HepG2 (cell line): ENCODE measurements at regions not wholly inside any gene's neighbourhood (a gene's known extent, or its start where the extent isn't known, plus 50 kb on each side); places are given as distances from the start of the nearest gene placed in this dataset.

Experiments used
- ARNT ChIP-seq: fragments of 450-650 bp; IDR thresholded peaks from 2 replicates; pipeline ENCODE4 v1.6.1; 2017
- BCL6 ChIP-seq: IDR thresholded peaks from 2 replicates; pipeline ENCODE4 v1.6.1; 2016; ENCODE audit warnings: missing genetic modification reagents, missing compliant biosample characterization
- FIP1L1 ChIP-seq: fragments of 200-400 bp; formaldehyde crosslinking; IDR thresholded peaks from 2 replicates; pipeline ENCODE4 v1.6.1; 2018; ENCODE audit warnings: low read depth, mild to moderate bottlenecking, low read length, moderate library complexity, borderline replicate concordance; ENCODE audit not compliant: insufficient read depth
- FOSL2 ChIP-seq: sonication (generic); formaldehyde crosslinking; IDR thresholded peaks from 2 replicates; pipeline ENCODE4 v1.4.0; 2020; ENCODE audit warnings: missing genetic modification reagents
- FOXK2 ChIP-seq: fragments of 450-650 bp; IDR thresholded peaks from 2 replicates; pipeline ENCODE4 v1.6.1; 2016
- IRF2 ChIP-seq: IDR thresholded peaks from 2 replicates; pipeline ENCODE4 v1.6.1; 2018; ENCODE audit warnings: missing genetic modification reagents, missing compliant biosample characterization
- MBD4 ChIP-seq: IDR thresholded peaks from 2 replicates; pipeline ENCODE4 v1.6.1; 2012; ENCODE audit warnings: low read length, inconsistent platforms, borderline replicate concordance
- NFYB ChIP-seq: sonication (generic); formaldehyde crosslinking; IDR thresholded peaks from 2 replicates; pipeline ENCODE4 v1.4.0; 2020; ENCODE audit warnings: missing genetic modification reagents
- PPARG ChIP-seq: conservative IDR thresholded peaks from 2 replicates; pipeline ENCODE4 v1.6.1; 2016; ENCODE audit warnings: missing biosample characterization, missing genetic modification reagents
- SIX4 ChIP-seq: sonication (generic); formaldehyde crosslinking; IDR thresholded peaks from 2 replicates; pipeline ENCODE4 v1.4.0; 2020; ENCODE audit warnings: missing genetic modification reagents
- SMYD3 ChIP-seq: sonication (generic); formaldehyde crosslinking; IDR thresholded peaks from 2 replicates; pipeline ENCODE4 v1.8.1; 2023; ENCODE audit warnings: mild to moderate bottlenecking, missing genetic modification reagents
- ZFP90 ChIP-seq: sonication (generic); formaldehyde crosslinking; IDR thresholded peaks from 2 replicates; pipeline ENCODE4 v1.8.0; 2022; ENCODE audit warnings: missing genetic modification reagents, mild to moderate bottlenecking, inconsistent platforms, borderline replicate concordance
- ZKSCAN5 ChIP-seq: sonication (generic); formaldehyde crosslinking; IDR thresholded peaks from 2 replicates; pipeline ENCODE4 v1.5.1; 2020; ENCODE audit warnings: mild to moderate bottlenecking, missing genetic modification reagents
- ZNF354B ChIP-seq: sonication (generic); formaldehyde crosslinking; IDR thresholded peaks from 2 replicates; pipeline ENCODE4 v1.8.0; 2022; ENCODE audit warnings: mild to moderate bottlenecking, missing genetic modification reagents
- ZNF432 ChIP-seq: sonication (generic); formaldehyde crosslinking; IDR thresholded peaks from 2 replicates; pipeline ENCODE4 v1.5.0; 2020; ENCODE audit warnings: missing genetic modification reagents, mild to moderate bottlenecking, borderline replicate concordance
- ZNF510 ChIP-seq: sonication (generic); formaldehyde crosslinking; IDR thresholded peaks from 2 replicates; pipeline ENCODE4 v1.4.0; 2020; ENCODE audit warnings: low read depth, mild to moderate bottlenecking, missing genetic modification reagents
- ZNF557 ChIP-seq: sonication (generic); formaldehyde crosslinking; IDR thresholded peaks from 2 replicates; pipeline ENCODE4 v1.4.0; 2020; ENCODE audit warnings: missing genetic modification reagents
- ZNF768 ChIP-seq: sonication (generic); formaldehyde crosslinking; IDR thresholded peaks from 2 replicates; pipeline ENCODE4 v1.4.0; 2020; ENCODE audit warnings: missing genetic modification reagents
- TF ChIP-seq, protein P1 (sequence below): sonication (generic); formaldehyde crosslinking; IDR thresholded peaks from 2 replicates; pipeline ENCODE4 v1.4.0; 2020; ENCODE audit warnings: missing genetic modification reagents
- TF ChIP-seq, protein P2 (sequence below): sonication (generic); formaldehyde crosslinking; IDR thresholded peaks from 2 replicates; pipeline ENCODE4 v1.4.0; 2020; ENCODE audit warnings: missing genetic modification reagents
- TF ChIP-seq, protein P3 (sequence below): sonication (generic); formaldehyde crosslinking; IDR thresholded peaks from 2 replicates; pipeline ENCODE4 v1.5.0; 2020; ENCODE audit warnings: missing genetic modification reagents
- TF ChIP-seq, protein P4 (sequence below): sonication (generic); formaldehyde crosslinking; IDR thresholded peaks from 2 replicates; pipeline ENCODE4 v1.4.0; 2020; ENCODE audit warnings: missing genetic modification reagents, mild to moderate bottlenecking, borderline replicate concordance

DNA sequence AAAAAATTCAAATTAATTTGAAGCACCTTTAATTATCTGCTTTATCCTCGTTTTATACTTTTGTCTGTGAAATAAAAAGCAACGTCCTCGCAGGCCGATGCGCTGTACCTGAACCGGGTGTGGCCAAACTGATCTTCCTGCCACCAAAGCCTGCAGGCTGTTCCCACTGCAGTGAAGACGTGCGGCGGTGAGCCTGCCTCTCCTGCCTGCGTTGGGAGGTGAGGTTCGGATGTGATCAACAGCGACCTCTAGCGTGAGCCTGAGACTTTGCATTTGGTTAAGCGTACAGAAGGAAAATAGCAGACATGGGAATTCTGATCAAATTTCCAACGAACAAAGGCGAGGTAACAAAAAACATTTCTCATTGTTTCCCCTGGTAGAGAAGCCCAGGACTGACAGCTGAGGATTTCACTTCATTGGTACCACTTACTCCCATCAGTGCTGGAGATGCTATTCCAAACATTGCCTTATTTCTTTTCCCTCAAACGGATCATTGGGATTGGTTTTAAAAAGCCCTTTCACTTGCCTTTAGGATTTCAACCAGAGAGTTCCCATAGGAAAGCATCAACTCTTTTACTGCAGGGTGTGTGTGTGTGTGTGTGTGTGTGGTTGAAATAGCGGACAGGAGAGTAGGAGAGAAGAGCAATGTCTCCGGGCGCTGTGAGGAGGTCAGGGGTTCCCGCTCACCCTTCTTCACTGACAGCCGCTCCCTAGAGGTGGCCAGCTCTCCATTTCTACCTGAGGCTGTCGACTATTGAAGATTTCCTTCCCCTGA, 56.6 kb upstream of the CCN6 start (continued):
- TF ChIP-seq, protein P1, sequence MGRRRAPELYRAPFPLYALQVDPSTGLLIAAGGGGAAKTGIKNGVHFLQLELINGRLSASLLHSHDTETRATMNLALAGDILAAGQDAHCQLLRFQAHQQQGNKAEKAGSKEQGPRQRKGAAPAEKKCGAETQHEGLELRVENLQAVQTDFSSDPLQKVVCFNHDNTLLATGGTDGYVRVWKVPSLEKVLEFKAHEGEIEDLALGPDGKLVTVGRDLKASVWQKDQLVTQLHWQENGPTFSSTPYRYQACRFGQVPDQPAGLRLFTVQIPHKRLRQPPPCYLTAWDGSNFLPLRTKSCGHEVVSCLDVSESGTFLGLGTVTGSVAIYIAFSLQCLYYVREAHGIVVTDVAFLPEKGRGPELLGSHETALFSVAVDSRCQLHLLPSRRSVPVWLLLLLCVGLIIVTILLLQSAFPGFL (CRISPR knock-in tag), result no peak
- TF ChIP-seq ZNF510 (CRISPR knock-in tag) (no peak), FOSL2 (CRISPR knock-in tag) (peak; percentile 36), MBD4 (no peak), BCL6 (CRISPR knock-in tag) (peak; percentile 37; the same call in 1 of the 2 replicates), ZKSCAN5 (CRISPR knock-in tag) (peak; percentile 89), ZNF354B (CRISPR knock-in tag) (no peak), ZFP90 (no peak), FOXK2 (no peak), ZNF557 (CRISPR knock-in tag) (no peak), SMYD3 (CRISPR knock-in tag) (no peak), SIX4 (0 out of 2 replicates have a peak, but pooled peaks have one; percentile 26), ARNT (no peak), FIP1L1 (no peak), PPARG (peak; percentile 60; the same call in 1 of the 2 replicates), IRF2 (peak; percentile 64; the same call in 1 of the 2 replicates), NFYB (no peak), ZNF432 (CRISPR knock-in tag) (no peak), ZNF768 (CRISPR knock-in tag) (no peak)
- TF ChIP-seq, protein P2, sequence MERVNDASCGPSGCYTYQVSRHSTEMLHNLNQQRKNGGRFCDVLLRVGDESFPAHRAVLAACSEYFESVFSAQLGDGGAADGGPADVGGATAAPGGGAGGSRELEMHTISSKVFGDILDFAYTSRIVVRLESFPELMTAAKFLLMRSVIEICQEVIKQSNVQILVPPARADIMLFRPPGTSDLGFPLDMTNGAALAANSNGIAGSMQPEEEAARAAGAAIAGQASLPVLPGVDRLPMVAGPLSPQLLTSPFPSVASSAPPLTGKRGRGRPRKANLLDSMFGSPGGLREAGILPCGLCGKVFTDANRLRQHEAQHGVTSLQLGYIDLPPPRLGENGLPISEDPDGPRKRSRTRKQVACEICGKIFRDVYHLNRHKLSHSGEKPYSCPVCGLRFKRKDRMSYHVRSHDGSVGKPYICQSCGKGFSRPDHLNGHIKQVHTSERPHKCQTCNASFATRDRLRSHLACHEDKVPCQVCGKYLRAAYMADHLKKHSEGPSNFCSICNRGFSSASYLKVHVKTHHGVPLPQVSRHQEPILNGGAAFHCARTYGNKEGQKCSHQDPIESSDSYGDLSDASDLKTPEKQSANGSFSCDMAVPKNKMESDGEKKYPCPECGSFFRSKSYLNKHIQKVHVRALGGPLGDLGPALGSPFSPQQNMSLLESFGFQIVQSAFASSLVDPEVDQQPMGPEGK (CRISPR knock-in tag), result 0 out of 2 replicates have a peak, but pooled peaks have one; percentile 14
- TF ChIP-seq, protein P3, sequence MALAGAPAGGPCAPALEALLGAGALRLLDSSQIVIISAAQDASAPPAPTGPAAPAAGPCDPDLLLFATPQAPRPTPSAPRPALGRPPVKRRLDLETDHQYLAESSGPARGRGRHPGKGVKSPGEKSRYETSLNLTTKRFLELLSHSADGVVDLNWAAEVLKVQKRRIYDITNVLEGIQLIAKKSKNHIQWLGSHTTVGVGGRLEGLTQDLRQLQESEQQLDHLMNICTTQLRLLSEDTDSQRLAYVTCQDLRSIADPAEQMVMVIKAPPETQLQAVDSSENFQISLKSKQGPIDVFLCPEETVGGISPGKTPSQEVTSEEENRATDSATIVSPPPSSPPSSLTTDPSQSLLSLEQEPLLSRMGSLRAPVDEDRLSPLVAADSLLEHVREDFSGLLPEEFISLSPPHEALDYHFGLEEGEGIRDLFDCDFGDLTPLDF (CRISPR knock-in tag), result no peak
- TF ChIP-seq, protein P4, sequence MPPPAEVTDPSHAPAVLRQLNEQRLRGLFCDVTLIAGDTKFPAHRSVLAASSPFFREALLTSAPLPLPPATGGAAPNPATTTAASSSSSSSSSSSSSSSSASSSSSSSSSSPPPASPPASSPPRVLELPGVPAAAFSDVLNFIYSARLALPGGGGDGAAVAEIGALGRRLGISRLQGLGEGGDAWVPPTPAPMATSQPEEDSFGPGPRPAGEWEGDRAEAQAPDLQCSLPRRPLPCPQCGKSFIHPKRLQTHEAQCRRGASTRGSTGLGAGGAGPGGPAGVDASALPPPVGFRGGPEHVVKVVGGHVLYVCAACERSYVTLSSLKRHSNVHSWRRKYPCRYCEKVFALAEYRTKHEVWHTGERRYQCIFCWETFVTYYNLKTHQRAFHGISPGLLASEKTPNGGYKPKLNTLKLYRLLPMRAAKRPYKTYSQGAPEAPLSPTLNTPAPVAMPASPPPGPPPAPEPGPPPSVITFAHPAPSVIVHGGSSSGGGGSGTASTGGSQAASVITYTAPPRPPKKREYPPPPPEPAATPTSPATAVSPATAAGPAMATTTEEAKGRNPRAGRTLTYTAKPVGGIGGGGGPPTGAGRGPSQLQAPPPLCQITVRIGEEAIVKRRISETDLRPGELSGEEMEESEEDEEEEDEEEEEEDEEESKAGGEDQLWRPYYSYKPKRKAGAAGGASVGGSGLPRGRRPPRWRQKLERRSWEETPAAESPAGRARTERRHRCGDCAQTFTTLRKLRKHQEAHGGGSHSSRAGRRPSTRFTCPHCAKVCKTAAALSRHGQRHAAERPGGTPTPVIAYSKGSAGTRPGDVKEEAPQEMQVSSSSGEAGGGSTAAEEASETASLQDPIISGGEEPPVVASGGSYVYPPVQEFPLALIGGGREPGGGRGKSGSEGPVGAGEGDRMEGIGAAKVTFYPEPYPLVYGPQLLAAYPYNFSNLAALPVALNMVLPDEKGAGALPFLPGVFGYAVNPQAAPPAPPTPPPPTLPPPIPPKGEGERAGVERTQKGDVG (CRISPR knock-in tag), result no peak
